Putamen (tissue), 1 donor: ENCODE measurements at regions not wholly inside any gene's neighbourhood (a gene's known extent, or its start where the extent isn't known, plus 50 kb on each side); places are given as distances from the start of the nearest gene placed in this dataset.

ENCODE experiments used
- DNase-seq: peaks from one replicate; pipeline ENCODE4 v3.0.0-alpha.2; 2016; ENCODE audit warnings: low spot score

DNA sequence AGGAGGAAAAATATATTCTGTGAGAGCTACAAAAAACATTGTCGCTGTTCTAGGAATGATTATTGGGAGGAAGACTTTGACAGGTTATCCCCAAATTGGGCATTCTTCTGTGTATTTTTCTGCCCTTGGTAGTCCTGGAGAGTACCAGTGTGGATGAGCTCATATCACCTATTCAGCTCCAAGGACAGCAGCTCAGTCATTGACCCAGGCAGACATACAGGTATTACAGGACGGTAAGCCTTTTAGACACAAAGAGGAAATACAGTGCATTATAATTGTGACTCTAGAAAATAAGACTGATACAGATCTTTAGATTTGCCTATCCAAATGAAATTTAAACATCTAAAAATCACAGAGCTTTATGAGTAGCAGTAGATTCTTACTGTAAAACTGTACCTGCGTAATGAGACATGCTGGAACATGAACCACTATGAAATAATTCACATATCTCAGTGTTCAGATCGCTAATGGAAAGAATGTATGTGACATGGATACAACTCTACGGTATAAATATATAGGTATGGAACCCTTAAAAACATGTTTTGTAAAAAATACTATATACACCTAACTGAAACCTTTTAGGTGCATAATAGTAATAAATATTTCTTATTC, 56.0 kb downstream of the PLK2 start:
- DNase-seq: no peak

DNA sequence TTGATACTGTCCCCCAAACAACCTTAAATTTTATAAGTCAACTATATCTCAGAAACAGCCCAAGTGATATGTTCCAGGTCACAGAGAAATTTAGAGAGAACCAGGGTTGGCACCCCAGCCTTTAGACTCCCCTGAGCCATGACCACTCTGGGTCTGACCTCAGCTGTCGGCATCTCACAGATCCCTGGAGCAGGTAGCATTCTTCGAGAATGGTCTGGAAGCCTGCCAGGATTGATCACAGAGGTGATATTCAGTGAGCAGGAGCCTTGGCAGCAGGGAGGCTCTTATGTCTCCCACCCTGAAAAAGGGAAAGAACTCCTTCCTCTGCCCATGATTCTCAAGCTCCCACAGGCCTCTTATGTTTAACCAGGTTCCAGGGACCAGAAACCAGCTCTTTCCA, 58.2 kb downstream of the PLK2 start:
- DNase-seq: no peak

DNA sequence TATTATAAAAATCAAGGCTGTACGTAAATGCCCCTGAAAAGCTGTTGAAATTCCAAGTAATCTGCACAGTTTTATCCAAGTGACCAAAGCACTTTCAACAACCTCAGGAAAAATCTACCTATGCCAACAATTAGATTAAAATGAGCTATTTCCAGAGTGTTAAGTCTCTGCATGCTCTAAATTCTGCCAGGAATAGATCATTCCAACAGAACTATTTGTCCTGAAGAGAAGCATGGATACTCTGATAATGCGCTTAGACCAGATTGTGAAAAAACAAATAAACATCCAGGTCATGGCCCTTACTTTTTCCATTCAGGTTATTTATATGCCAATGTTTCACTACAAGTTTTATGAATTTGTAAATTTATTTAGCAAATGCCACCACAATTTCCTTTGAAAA, 59.1 kb downstream of the PLK2 start:
- DNase-seq: no peak

DNA sequence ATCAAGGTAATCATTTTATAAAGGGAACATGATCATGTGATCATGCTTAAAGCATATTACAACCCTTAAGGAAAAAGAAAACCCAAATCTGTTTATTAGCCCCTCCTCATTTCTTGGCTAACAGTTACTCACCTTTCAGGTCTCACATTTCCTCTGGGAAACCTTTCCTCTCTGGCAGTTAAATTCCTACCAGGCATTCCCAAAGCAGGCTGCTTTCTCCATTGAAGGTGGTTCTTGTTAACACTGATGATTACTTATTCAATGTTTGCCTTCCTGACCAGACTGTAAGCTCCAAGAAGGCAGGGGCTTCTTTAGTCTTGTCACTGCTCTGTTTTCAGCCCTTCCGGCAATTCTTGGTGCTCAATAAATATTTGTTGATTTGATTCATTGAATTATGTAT, 59.9 kb downstream of the PLK2 start:
- DNase-seq: no peak

DNA sequence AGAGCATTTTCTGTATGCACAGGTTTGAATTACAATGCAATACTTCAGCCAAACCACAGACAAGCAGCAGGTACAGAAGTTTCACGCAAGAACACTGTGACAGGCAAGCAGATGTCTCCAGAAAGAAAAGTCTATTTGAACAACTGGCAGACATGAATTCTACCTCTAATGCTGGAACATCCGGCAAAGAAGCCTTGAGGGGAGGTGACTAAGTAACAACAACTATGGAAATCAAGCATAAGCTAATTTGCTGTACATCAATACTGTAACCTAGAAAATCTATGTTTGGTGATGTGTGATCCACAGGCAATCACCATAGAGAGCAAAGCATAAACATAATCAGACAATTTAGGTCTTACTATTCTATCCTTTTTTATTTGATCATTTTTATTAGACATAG, 65.5 kb downstream of the PLK2 start:
- no peak for DNase-seq

DNA sequence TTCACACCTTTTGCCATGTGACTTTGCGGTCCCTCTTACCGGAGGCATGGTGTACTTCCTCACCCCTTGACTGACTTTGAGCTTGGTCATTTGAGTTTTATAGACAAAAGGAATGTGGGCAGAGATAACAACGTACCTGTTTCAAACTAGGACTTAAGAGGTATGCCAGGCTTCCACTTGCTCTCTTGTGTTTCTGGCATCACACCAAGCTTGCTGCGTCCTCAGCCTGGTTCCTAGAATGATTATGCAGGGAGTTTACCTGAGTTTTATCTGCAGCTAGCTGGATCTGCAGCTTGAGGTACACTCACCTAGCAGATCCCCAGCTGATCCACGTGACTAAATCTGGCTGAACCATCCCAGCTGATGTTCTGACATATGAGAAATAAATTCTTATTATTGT, 66.2 kb downstream of the PLK2 start:
- DNase-seq: no peak

DNA sequence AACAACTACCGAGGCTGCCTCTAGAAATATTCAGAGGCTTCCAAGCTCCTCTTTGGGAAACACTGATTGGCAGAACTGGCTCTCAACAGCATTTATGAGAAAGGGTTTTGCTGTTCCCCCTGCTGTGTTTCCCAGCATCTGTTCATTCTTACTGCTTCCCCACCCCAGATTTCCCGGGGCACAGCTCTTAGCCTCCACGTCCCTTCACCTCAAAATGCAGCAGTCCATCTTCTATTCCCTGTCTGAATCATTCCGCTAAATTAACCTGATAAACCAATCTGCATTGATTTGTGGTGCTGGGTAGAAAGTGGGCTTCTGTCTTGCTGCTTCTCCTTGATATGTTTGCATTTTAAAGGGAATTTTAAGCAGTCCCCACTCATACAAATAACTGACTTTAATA, 67.4 kb downstream of the PLK2 start:
- no peak for DNase-seq

DNA sequence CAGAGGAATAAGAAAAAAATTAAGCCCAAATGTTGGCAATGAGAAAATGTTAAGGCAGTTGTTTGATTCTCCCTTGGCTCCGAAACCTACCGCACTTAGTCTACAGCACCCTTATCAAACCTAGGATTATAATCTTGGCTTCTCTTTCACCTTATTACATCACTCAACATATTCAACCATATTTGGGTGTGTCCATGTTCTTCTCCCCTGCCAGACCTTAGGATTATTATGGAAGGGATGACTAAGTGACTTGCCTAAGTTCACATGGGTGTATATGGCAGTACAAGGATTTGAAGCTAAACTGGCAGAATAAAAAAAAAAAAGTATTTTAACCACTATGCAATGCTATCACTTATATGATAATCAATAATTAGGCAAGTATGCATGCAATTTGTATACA, 76.4 kb downstream of the PLK2 start:
- no peak for DNase-seq

DNA sequence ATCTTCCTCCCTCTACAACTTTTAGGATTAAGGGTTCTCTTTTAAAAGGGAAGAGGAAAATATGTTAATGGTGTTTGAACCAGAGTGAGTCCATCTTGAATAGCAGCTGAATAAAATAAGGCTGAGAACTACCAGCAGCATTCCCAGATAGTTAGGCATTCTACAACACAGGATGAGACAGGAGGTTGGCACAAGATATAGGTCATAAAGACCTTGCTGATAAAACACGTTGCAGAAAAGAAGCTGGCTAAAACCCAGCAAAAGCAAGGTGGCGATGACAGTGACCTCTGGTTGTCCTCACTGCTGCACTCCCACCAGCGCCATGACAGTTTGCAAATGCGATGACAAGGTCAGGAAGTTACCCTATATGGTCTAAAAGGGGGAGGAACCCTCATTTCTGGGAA, 77.8 kb downstream of the PLK2 start:
- no peak for DNase-seq

DNA sequence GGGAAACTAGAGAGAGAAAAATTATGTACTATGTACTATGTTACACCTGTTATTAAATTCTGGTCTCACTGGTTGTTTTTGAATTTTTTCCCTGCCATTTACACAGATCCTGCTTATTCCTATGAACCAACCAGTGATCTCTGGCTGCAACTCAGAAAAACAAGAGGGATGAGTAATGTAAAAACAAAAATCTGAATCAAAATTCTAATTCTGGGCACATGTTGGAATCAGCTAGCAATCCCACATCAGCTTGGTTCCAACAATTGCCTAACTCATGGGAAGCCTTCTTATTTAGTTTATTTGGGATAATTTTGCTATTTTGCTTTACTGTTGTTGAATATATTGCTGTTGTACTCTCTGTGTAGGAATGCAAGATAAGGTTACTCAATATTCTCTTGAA, 78.3 kb downstream of the PLK2 start:
- no peak for DNase-seq

DNA sequence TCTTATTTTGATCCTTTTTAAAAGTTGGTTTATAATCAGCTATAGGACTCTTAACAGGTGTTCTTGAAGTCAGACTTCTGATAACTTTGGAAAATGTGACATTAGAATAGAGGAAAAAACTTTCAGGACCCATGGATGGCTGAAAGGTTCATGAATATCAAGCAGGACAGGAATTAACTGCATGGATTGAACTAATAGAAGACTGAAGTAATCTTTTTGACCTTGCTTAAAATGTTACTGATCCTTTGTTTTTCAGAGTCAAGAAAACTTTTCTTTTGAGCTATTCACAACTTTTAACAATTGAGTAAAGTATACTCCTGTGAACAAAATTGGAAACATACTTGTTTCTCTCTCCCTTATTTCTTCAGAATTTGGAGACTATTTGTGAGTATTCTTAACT, 79.2 kb downstream of the PLK2 start:
- DNase-seq: no peak

DNA sequence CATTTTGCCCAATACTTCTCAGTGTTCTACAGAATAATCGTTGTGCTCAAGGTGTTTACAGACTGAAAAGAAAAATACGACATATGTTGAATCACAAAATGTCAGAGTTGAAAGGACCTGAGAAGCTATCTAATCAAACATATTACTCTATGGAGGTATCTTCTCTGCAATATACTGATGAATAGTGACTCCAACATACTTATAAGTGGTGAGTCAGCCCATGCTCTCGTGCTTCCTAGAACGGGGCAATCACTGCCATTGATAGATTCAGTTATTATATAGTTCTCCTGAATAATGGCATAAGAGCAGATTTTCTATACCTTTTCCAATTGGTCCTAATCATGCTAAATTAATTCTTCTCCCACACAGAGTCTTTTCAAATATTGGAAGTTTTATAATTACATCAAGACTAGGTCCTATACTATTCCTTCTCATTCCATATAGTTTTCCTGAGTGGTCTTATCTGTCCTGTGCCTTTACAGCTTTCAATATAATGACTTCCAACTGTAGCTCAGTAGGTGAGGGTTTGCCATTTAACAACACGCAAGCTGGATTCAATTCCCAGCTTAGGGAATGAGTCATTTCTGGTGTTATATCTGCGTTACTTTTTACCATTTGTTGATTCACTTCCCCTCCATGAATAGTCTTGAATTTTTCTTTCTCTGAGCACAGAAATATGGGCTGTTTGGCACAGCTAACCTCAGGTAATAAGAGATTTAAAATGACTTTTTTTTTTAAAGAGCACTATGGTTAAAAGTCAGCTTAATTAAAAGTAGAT, 81.1 kb downstream of the PLK2 start:
- no peak for DNase-seq

DNA sequence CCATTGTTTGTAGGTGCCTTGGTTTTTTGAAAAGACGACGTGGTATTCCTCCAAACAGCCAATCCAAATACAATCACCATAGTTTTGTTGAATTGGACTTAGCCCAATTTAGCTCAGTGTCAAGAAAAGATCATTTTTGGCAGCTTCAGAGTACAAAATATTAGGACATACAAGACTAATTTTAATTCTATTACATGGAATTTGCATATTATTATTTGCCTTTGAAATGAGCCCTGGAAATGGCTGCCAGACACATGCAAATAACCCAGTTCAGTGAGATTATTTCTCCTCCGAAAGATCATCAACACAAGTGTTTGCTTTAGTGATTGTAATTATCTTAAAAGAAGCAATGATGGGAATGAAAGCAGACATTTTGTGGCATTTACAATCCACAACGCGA, 89.3 kb downstream of the PLK2 start:
- DNase-seq: no peak

DNA sequence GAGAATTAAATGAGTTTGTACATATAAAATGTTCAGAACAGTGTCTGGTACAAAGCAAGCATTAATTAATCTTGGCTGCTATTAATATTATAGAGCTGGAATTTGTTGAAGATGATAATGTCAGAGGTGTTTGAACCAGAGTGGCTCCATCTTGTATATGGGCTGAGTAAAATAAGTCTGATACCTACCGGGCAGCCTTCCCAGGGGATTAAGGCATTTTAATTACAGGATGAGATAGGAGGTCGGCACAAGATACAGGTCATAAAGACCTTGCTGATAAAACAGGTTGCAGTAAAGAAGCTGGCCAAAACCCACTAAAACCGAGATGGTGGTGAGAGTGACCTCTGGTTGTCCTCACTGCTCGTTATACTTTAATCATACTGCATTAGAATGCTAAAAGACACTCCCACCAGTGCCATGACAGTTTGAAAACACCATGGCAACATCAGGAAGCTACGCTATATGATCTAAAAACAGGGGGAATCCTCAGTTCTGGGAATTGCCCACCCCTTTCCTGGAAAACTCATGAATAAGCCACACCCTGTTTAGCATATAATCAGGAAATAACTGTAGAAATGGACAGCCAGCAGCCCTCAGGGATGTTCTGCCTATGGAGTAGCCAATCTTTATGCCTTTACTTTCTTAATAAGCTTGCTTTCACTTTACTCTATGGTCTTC, 90.2 kb downstream of the PLK2 start:
- no peak for DNase-seq

DNA sequence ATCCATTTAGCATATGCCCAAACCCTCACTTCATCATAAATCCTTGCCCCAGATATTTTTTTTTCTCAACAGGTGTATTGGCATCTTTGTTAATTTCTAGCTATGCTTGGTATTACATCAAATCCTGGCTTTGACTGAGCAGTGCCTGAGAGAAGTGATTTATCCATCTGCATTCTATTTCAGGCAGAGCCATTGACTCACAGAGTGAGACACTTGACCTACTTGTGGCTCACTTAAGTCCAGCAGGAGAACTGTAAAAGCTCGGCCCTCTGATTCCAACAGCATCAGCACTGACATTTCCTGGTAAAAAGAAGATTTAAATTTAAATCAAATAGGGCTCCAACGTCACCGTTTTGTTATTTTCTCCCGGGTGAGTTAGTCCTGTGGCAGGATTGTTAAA, 93.4 kb downstream of the PLK2 start:
- no peak for DNase-seq

DNA sequence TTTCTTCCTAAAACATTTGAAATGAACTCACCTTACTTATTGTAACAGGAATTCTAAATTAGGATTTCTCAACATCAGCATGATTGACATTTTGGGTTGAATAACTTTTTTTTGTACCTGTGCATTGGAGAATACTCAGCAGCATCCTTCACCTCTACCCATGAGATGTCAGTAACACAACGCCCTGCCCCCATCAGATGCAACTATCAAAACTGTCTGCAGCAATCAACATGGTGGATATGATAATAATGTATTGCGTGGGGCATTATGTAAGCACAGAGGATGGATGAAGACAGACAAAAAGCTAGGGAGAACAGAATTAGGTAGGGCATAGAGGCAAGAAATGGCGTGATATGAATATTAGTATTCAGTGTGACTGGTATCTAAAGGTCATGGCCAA, 94.1 kb downstream of the PLK2 start:
- peak; percentile 79 for DNase-seq

DNA sequence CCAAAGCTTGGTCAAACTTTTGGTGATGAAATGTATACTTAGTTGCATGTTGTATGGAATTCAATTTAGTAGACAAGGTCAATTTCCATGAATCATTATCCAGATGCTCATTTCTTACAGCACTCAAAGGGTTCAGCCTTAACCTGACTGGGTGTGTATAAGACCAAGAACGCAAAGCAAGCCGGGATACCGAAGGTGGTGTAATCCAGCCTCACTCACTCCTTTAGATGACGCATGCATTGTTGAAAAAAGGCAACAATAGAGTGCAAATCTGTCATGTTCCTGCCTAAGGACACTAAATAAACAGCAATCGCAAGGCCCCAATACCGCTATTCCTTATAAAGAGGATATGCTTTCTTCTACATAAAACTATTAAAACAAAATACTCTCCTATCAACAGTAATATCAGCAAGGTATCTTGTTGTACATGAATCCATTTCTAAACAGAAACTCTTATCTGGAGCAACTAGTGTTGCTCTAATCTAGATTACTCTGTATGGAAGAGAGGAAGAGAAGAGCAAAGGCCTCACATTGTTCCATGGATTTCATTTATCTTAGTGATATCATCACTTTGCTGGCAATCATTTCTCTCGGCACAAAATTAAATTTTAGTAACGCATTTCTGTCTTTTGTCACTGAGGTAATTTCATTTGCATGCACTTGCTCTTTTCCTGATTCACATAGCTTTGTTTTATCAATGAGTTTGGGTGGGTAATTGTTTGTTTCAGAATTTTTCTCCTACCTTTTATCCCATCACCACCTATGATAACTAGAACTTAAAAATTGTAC, 96.2 kb downstream of the PLK2 start:
- DNase-seq: no peak

DNA sequence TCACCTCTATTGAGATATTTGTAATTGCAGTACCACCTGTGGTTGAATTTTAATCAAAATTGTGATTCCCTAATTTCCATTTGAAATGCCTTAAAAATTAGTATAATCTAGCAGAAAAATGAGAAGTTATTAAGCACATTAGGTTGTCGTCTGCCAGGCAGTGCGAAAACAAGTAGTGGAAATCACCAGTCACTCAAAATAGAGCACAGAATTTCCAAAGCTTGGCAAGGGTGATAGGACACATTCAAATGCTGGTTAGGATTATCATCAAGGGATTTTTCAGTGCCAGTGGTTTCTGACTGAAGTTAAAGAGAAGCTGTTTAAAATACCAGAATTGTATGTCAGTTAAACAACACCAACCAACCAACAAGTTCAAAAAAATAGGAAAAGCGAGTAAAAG, 97.8 kb downstream of the PLK2 start:
- DNase-seq: no peak

DNA sequence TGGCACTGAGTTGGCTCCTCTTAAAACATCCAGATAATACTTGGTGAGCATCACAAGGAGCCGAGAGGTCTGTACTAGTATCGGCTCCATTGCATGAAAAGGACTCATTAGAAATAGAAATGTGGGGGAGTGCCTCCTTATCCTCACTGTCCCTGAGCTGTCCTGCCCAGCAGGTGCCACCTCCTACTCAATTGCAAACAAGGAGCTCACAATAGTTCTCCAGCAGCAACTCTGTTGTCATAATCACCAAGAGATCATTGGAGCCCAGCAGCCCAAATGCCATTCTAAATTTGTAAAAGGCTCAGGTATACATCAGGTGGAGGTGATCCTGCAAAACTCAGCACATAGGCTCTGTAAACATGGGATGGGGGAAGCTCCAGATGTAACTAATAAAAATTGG, 99.1 kb downstream of the PLK2 start:
- DNase-seq: no peak

DNA sequence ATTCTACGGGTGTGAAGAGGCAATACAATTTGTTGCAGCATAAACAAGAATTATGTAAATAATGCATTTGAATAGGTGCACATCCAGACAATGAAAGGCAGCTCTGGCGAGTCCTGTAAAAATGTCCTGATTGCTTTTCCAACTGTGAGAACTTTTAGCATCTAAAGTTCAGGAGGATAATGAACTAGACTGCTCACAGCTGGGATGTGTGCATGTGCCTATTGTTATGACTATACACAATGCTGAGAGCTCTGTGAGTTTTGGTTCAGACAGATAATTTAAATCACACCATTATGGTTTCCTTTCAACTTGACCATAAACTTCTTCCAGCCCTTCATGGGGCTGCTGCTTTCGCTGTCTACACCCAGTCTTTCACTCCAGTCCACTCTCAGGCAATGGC, 99.9 kb downstream of the PLK2 start:
- no peak for DNase-seq

DNA sequence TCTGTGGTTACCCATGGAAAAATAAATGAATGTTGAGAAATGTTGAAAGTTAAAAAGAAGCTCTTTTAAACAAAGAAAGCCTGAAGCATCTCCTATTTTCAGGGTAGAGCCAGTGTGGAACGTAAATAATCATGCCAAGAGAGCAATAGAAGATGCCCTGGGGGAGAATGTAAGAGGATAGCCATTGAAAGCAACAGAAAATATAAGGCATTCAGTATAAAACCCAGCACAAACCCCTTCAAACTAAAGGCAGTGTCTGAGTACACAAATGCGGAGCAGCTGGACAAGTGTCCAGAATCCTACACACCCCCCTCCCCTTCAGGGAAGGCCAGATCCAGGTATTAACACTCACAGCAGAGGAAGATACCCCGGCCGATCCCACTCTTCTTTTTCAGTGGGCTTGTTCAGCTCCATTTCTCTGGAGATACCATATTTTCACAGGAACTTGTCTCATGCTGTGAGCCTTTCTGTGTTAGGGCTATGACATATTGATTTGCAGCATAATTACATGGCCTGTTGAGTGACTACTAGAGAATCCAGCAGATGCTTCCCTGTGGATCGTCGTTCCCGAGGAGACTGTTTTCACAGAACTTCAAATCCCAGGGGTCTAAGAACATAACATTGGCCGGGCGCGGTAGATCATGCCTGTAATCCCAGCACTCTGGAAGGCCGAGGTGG, 101.2 kb downstream of the PLK2 start:
- no peak for DNase-seq

DNA sequence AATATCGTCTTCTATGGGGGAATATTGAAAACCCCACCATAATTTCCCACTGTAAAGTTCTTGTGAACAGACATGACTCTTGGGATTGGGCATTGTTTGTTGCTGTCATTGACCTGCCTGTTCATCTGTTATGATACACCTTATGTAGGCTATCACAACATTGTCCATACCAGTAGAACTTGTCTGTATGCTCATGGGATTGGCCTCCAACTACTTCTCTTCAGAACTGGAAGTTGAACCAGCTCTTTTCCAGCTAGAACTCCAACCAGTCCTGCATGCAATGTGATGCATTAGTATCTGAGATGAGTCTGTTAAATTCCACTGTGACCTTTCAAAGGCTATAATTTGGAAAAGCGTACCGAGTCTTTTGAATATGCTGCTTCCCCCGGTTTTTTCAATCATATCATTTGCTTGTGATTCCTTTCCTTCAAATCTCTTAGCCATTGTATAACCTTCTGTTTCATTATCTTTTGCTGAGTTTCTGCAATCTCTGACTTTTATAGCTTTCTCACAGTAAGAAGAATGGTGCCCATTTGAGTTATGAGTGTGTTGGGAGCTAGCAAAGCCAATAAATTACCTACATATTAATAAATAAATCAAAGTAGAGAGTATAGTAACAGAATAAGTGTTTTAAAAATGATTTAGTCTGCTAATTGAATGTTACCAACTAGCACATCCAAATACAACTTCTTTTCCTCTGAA, 101.9 kb downstream of the PLK2 start:
- DNase-seq: no peak
